ENCODE measurements at regions not wholly inside any gene's neighbourhood (a gene's known extent, or its start where the extent isn't known, plus 50 kb on each side); places are given as distances from the start of the nearest gene placed in this dataset.

DNA sequence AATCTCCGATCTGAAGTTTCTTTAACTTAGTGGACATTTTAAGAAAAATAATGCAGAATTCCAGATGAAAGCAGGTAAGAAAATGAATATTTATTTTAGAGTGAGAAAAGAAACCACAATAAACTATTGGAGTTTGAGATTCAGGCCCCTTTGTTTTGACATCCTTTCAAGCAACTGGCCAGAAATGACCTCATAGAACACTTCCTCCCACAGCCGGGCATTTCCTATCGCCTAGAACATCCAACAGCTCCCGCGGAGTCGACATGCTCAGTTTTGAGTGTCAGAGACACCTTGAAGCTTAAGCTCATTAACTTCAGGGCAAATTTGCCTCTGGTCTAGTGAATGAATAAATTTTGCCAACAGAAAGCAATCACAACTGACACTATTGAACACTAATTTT lies 369.2 kb downstream of the TLE4 start:
- H3K27ac ChIP-seq: no peak overlapping the region
- WGBS, 10 experiments: 88 to 100% (median 92%) methylated on average over 1 to 6 of the region's 6 CpGs; no CpG with 5 or more reads in 1 of the 10 experiments
- no peak overlapping the region for H3K4me3 ChIP-seq
- in situ Hi-C loops (cut with MboI; ENCODE audit: low pct_unique_long_range_greater_than_20kb in 2 of 9, low sequenced_read_pairs in 9 of 9, unreplicated experiment in 9 of 9): loop anchor here in 1 of 9 experiments (25.0 kb wide), 1 partner anchor 104 kb away; no protein-coding TSS in a partner anchor
- H3K4me1 ChIP-seq (replicated peaks in 1 of 2): peaks cover 8 to 9% of the 10 kb centered on the region in 2 donors
- ATAC-seq (replicated peaks in 6 of 8): no peak

DNA sequence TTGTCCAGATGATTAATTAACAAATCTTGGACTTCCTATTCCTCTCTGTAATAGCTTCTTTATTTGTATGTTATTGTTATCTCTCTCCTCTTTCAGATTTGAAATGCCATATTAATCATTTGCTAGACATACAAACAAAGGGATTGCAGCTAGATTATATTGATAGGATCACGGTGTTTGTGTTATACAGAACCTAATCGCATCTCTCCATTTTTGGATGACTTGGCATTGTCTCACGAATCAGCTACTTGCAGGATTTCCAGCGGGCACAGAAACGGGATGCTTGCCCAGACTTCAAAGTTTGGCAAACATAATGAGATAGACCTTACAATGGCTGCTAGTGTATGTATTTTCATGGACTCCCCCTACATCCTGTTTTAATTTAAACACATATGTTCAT lies 368.1 kb downstream of the TLE4 start:
- WGBS, 10 experiments: 3 to 100% (median 67%) methylated on average over 1 to 5 of the region's 5 CpGs; no CpG with 5 or more reads in 1 of the 10 experiments
- no peak for ATAC-seq (replicated peaks in 6 of 8)
- in situ Hi-C loops (cut with MboI; ENCODE audit: low pct_unique_long_range_greater_than_20kb in 2 of 9, low sequenced_read_pairs in 9 of 9, unreplicated experiment in 9 of 9): loop anchor here in 1 of 9 experiments (25.0 kb wide), 1 partner anchor 103 kb away; no protein-coding TSS in a partner anchor
- no peak overlapping the region for H3K4me3 ChIP-seq
- H3K4me1 ChIP-seq (replicated peaks in 1 of 2): peaks cover 8 to 9% of the 10 kb centered on the region in 2 donors
- H3K27ac ChIP-seq: no peak overlapping the region

DNA sequence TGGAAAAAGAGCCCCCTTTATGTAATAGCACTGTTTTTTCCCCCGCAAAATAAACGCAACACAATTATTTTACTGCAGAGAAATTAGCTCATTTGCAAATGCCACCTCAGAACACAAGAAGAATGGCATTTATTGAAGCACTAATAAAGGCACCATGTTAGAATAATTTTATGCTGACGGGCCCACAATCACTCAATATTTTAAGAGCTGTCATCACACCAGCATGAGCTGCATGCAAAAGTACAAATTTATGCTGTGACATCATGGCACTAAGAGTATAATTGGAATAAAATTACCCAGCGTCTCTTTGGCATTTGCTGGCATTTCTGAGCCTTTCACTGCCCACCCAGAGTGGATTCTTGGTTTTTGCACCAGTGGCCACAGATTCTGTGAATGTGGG lies 364.6 kb downstream of the TLE4 start:
- Histone ChIP-seq H3K4me1 (replicated peaks in 1 of 2) (peaks cover 8 to 9% of the 10 kb centered on the region in 2 donors), H3K27ac (no peak overlapping the region), H3K4me3 (no peak overlapping the region)
- in situ Hi-C loops (cut with MboI; ENCODE audit: low pct_unique_long_range_greater_than_20kb in 2 of 9, low sequenced_read_pairs in 9 of 9, unreplicated experiment in 9 of 9): loop anchor here in 1 of 9 experiments (25.0 kb wide), 1 partner anchor 99 kb away; no protein-coding TSS in a partner anchor
- peak in 2 of 8 experiments; percentile 35 to 49 for ATAC-seq (replicated peaks in 6 of 8)
- WGBS, 10 experiments: 19 to 100% (median 72%) methylated on average over 1 to 4 of the region's 4 CpGs; no CpG with 5 or more reads in 2 of the 10 experiments

DNA sequence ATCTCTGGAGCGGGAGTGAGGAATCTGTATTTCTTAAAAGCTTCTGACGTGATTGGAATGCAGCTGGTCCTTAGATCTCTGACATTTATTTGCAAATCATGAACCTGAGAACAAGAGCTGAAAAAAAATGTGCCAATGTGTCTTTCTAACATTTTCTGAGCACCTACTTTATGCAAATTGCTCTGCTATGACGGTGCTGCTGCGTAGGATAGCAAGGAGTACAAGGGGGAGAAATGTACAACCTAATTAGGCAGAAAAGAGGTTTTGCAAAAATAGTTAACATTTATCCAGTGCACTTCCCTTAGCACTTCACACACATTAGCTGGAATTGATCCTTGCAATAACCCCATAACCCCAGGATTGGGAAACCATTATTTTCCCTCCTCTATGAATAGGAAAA lies 357.5 kb downstream of the TLE4 start:
- WGBS, 10 experiments: 65 to 100% (median 82%) methylated on average over 1 to 4 of the region's 4 CpGs; no CpG with 5 or more reads in 2 of the 10 experiments
- Histone ChIP-seq H3K4me1 (replicated peaks in 1 of 2) (no peaks in the 10 kb centered on the region), H3K27ac (no peak overlapping the region), H3K4me3 (no peak overlapping the region)
- in situ Hi-C loops (cut with MboI; ENCODE audit: low pct_unique_long_range_greater_than_20kb in 2 of 9, low sequenced_read_pairs in 9 of 9, unreplicated experiment in 9 of 9): loop anchor here in 1 of 9 experiments (25.0 kb wide), 1 partner anchor 92 kb away; no protein-coding TSS in a partner anchor
- ATAC-seq (replicated peaks in 6 of 8): no peak

DNA sequence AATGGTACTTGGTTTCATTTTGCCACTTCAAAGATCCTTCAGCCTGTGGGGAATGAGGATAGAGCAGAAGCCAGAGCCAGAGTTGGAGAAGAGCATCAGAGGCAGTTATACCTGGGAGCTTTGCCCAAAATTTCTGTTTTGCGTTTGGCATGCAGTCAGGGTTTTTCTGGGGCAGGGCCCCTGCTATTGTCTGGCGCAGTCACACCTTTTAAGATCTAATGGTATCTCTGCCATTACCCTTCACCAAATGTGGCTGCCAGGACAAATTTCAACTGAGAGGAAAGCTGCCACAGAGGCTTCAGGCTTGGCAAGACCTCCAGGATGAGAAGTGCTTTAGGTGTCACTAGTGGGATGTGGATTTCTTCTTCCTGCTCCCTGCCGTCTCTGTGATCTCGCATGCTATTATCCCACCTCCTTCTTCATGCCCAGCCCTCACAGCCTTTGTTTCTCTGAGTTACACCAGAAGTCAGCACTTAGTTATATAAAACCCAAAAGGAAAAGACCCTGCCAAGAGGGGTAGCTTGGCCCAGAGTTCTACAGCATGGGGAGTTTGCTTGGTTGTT lies 357.0 kb downstream of the TLE4 start:
- ATAC-seq (replicated peaks in 6 of 8): no peak
- Histone ChIP-seq H3K4me1 (replicated peaks in 1 of 2) (no peaks in the 10 kb centered on the region), H3K4me3 (no peak overlapping the region), H3K27ac (no peak overlapping the region)
- 80 to 100% (median 95%) methylated on average over 1 to 4 of the region's 4 CpGs; no CpG with 5 or more reads in 2 of the 10 experiments for WGBS, 10 experiments
- in situ Hi-C loops (cut with MboI; ENCODE audit: low pct_unique_long_range_greater_than_20kb in 2 of 9, low sequenced_read_pairs in 9 of 9, unreplicated experiment in 9 of 9): loop anchor here in 1 of 9 experiments (25.0 kb wide), 1 partner anchor 91 kb away; no protein-coding TSS in a partner anchor

DNA sequence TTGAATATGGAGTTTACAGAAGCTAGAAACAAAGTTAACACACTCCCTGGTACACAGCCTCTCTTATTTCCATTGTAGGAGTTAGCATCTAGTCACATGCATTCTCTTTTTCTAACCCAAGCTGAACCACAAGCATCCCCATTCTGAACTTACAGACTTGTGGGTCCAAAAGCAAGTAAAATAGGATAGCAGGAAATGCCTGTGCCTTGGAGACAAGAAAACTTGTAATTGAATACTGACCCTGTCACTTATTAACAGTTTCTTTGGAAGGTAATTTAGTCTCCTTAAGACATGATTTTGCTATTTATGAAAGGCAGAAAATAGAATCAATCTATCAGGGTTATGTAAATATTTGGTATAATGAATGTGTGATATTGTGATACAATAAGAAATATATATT lies 353.6 kb downstream of the TLE4 start:
- in situ Hi-C loops (cut with MboI; ENCODE audit: low pct_unique_long_range_greater_than_20kb in 2 of 9, low sequenced_read_pairs in 9 of 9, unreplicated experiment in 9 of 9): loop anchor here in 1 of 9 experiments (25.0 kb wide), 1 partner anchor 88 kb away; no protein-coding TSS in a partner anchor
- ATAC-seq (replicated peaks in 6 of 8): no peak
- no peak overlapping the region for H3K4me3 ChIP-seq
- no peaks in the 10 kb centered on the region for H3K4me1 ChIP-seq (replicated peaks in 1 of 2)
- no peak overlapping the region for H3K27ac ChIP-seq

DNA sequence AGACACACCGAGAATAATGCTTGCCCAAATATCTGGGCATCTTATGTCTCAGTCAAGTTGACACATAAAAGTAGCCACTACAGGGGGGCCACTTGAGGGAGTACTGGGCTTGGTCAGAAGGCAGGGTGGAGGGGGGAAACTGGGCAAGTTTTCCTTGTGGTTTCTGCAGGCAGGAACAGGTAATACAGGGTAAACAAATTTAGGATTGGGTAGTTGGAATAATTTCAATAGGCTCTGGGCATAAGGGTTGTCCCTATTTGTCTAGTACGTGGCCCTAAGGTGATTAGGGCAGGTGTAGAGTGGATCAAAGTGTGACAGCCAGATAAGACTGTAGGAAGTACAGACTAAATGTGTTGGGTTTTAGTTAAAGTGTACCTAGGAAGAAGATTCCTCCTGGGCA lies 353.1 kb downstream of the TLE4 start:
- no peaks in the 10 kb centered on the region for H3K4me1 ChIP-seq (replicated peaks in 1 of 2)
- no peak overlapping the region for H3K4me3 ChIP-seq
- no peak overlapping the region for H3K27ac ChIP-seq
- no peak for ATAC-seq (replicated peaks in 6 of 8)
- WGBS, 10 experiments: 0 to 100% (median 39%) methylated on average over 1 to 2 of the region's 2 CpGs; no CpG with 5 or more reads in 2 of the 10 experiments
- in situ Hi-C loops (cut with MboI; ENCODE audit: low pct_unique_long_range_greater_than_20kb in 2 of 9, low sequenced_read_pairs in 9 of 9, unreplicated experiment in 9 of 9): loop anchor here in 1 of 9 experiments (25.0 kb wide), 1 partner anchor 88 kb away; no protein-coding TSS in a partner anchor

GRCh38 chr9:79917421-79917820 lies 345.7 kb downstream of the TLE4 start:
- 0 to 96% (median 83%) methylated on average over 1 to 4 of the region's 4 CpGs; no CpG with 5 or more reads in 6 of the 10 experiments for WGBS, 10 experiments
- in situ Hi-C loops (cut with MboI; ENCODE audit: low pct_unique_long_range_greater_than_20kb in 2 of 9, low sequenced_read_pairs in 9 of 9, unreplicated experiment in 9 of 9): no loop called here
- Histone ChIP-seq H3K4me3 (no peak overlapping the region), H3K27ac (no peak overlapping the region), H3K4me1 (replicated peaks in 1 of 2) (no peaks in the 10 kb centered on the region)
- ATAC-seq (replicated peaks in 6 of 8): no peak

DNA sequence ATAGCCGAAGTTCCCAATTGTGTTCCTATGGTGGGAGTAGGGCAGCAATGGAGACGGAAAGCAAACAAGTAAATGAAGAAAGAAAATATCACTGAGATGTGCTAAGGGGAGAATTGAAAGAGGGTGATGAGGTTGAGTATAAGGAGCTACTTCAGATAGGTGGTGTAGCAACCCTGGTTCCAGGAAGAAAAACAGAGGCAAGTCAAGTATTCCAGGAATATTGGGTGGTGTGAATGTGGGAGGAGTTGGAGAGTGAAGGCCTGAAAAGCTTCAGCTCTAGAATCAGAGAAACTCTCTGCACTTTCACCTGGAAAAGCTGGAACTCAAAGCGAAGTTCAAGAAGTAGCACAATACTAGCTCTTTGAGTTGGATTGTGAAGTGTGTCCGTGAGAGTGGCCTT lies 342.1 kb downstream of the TLE4 start:
- 7 to 100% (median 86%) methylated on average over 1 to 4 of the region's 4 CpGs; no CpG with 5 or more reads in 1 of the 10 experiments for whole genome bisulfite sequencing, 10 experiments

GRCh38 chr9:79912318-79913070 lies 340.7 kb downstream of the TLE4 start:
- Histone ChIP-seq H3K4me3 (no peak overlapping the region), H3K27ac (no peak overlapping the region), H3K4me1 (replicated peaks in 1 of 2) (no peaks in the 10 kb centered on the region)
- in situ Hi-C loops (cut with MboI; ENCODE audit: low pct_unique_long_range_greater_than_20kb in 2 of 9, low sequenced_read_pairs in 9 of 9, unreplicated experiment in 9 of 9): no loop called here
- ATAC-seq (replicated peaks in 6 of 8): no peak
- 0 to 100% (median 73%) methylated on average over 1 to 2 of the region's 2 CpGs; no CpG with 5 or more reads in 3 of the 10 experiments for WGBS, 10 experiments

More for the DNA sequence above, 342.1 kb downstream of the TLE4 start:
- ATAC-seq (replicated peaks in 6 of 8): peak in 1 of 8 experiments; percentile 34
- Histone ChIP-seq H3K27ac (no peak overlapping the region), H3K4me3 (no peak overlapping the region), H3K4me1 (replicated peaks in 1 of 2) (no peaks in the 10 kb centered on the region)
- in situ Hi-C loops (cut with MboI; ENCODE audit: low pct_unique_long_range_greater_than_20kb in 2 of 9, low sequenced_read_pairs in 9 of 9, unreplicated experiment in 9 of 9): no loop called here

DNA sequence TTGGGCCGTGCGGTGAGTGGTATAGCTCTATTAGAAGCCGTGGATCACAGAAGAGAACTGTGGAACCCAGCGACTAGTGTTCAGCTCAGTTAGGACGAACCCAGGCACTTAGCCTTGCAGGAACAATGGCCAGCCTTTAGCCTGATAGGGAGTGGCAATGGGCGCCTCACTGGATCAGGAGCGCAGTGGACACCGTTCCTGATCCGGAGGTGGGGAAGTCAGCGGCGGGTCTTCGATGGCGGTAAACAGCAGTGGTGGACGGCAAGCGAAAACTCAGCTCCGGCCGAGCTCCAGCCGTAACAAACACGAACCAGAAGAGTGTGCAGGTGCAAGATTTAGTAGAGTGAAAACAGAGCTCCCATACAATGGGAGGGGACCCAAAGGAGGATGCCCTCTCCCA lies 340.0 kb downstream of the TLE4 start:
- H3K27ac ChIP-seq: no peak overlapping the region
- no peaks in the 10 kb centered on the region for H3K4me1 ChIP-seq (replicated peaks in 1 of 2)
- ATAC-seq (replicated peaks in 6 of 8): no peak
- H3K4me3 ChIP-seq: no peak overlapping the region
- in situ Hi-C loops (cut with MboI; ENCODE audit: low pct_unique_long_range_greater_than_20kb in 2 of 9, low sequenced_read_pairs in 9 of 9, unreplicated experiment in 9 of 9): no loop called here
- 22 to 100% (median 85%) methylated on average over 1 to 11 of the region's 19 CpGs; no CpG with 5 or more reads in 5 of the 10 experiments for WGBS, 10 experiments

DNA sequence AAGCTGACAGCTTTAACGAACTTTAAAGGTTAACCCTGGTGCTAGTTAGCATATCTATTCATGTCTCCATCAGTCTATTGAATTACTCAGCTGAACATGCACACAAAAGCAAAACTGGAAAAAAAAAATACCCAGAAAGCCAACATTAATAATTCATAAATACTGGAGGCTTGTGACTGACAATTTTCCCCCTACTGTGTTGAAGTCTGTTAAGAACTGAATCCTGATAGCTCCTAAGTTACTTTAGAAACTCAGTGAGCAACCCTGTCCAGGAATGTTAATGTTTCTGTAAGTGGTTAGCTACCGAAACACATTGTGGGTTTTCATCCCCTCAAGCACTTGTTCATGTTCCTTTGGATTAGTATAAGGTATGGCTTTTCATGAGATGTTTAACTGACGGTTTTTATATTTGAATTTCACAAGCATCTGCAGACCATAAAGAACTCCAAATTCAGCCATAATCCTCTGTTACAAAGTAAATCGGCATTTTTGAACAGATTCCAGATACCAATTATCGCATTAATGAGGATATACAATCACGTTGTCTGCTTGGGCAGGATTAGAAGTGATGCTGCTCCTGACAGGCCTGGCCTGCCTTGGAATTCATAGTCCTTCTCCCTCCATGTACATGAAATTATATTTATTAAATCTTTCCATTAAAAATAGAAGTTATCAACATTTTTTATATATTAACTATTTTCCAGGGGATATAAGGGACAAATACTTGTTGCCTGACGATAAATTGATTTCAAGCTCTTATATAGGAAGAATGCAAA lies 331.2 kb downstream of the TLE4 start:
- in situ Hi-C loops (cut with MboI; ENCODE audit: low pct_unique_long_range_greater_than_20kb in 2 of 9, low sequenced_read_pairs in 9 of 9, unreplicated experiment in 9 of 9): no loop called here
- no peak overlapping the region for H3K27ac ChIP-seq

More for the DNA sequence above, 331.2 kb downstream of the TLE4 start:
- WGBS, 10 experiments: 14 to 100% (median 63%) methylated on average over 1 to 7 of the region's 7 CpGs
- Histone ChIP-seq H3K4me1 (replicated peaks in 1 of 2) (peaks cover 13 to 17% of the 10 kb centered on the region in 2 donors), H3K4me3 (no peak overlapping the region)
- peak in 6 of 8 experiments; percentile 67 to 88 (median 76) for ATAC-seq (replicated peaks in 6 of 8)
